ENCODE measurements at regions not wholly inside any gene's neighbourhood (a gene's known extent, or its start where the extent isn't known, plus 50 kb on each side); places are given as distances from the start of the nearest gene placed in this dataset.

GRCh38 chr6:22668717-22669116 lies 99.4 kb downstream of the HDGFL1 start:
- no peak for DNase-seq (ENCODE audit: low read depth in 2 of 2)

GRCh38 chr6:22670605-22671004 lies 101.2 kb downstream of the HDGFL1 start:
- no peak for DNase-seq (ENCODE audit: low read depth in 2 of 2)

- no peak for DNase-seq (ENCODE audit: low read depth in 2 of 2)
Observed at GRCh38 chr6:22673474-22673873, 104.1 kb downstream of the HDGFL1 start.

- DNase-seq (ENCODE audit: low read depth in 2 of 2), result no peak
Observed at GRCh38 chr6:22680950-22681349, 111.6 kb downstream of the HDGFL1 start.

- no peak for DNase-seq (ENCODE audit: low read depth in 2 of 2)
Observed at GRCh38 chr6:22681761-22682160, 112.4 kb downstream of the HDGFL1 start.

GRCh38 chr6:22682979-22683378 lies 113.6 kb downstream of the HDGFL1 start:
- no peak for DNase-seq (ENCODE audit: low read depth in 2 of 2)

- DNase-seq (ENCODE audit: low read depth in 2 of 2), result no peak
Observed at GRCh38 chr6:22690446-22690845, 121.1 kb downstream of the HDGFL1 start.

- DNase-seq (ENCODE audit: low read depth in 2 of 2), result no peak
Observed at GRCh38 chr6:22694092-22694724, 124.8 kb downstream of the HDGFL1 start.

GRCh38 chr6:22696481-22696880 lies 127.1 kb downstream of the HDGFL1 start:
- DNase-seq (ENCODE audit: low read depth in 2 of 2), result no peak

GRCh38 chr6:22697306-22697705 lies 127.9 kb downstream of the HDGFL1 start:
- DNase-seq (ENCODE audit: low read depth in 2 of 2), result no peak

GRCh38 chr6:22699151-22699550 lies 129.8 kb downstream of the HDGFL1 start:
- DNase-seq (ENCODE audit: low read depth in 2 of 2), result no peak

GRCh38 chr6:22706651-22707050 lies 137.3 kb downstream of the HDGFL1 start:
- DNase-seq (ENCODE audit: low read depth in 2 of 2), result no peak

- DNase-seq (ENCODE audit: low read depth in 2 of 2), result no peak
Observed at GRCh38 chr6:22708469-22708868, 139.1 kb downstream of the HDGFL1 start.

- no peak for DNase-seq (ENCODE audit: low read depth in 2 of 2)
Observed at GRCh38 chr6:22709803-22710202, 140.4 kb downstream of the HDGFL1 start.

- DNase-seq (ENCODE audit: low read depth in 2 of 2), result no peak
Observed at GRCh38 chr6:22716721-22717120, 147.4 kb downstream of the HDGFL1 start.

- DNase-seq (ENCODE audit: low read depth in 2 of 2), result no peak
Observed at GRCh38 chr6:22717915-22718314, 148.5 kb downstream of the HDGFL1 start.

GRCh38 chr6:22722913-22723312 lies 153.5 kb downstream of the HDGFL1 start:
- DNase-seq (ENCODE audit: low read depth in 2 of 2), result no peak

- DNase-seq (ENCODE audit: low read depth in 2 of 2), result no peak
Observed at GRCh38 chr6:22726966-22727365, 157.6 kb downstream of the HDGFL1 start.

- DNase-seq (ENCODE audit: low read depth in 2 of 2), result no peak
Observed at GRCh38 chr6:22727710-22728109, 158.3 kb downstream of the HDGFL1 start.

GRCh38 chr6:22732176-22732970 lies 163.0 kb downstream of the HDGFL1 start:
- no peak for DNase-seq (ENCODE audit: low read depth in 2 of 2)

- no peak for DNase-seq (ENCODE audit: low read depth in 2 of 2)
Observed at GRCh38 chr6:22736740-22737139, 167.4 kb downstream of the HDGFL1 start.

GRCh38 chr6:22737331-22737730 lies 168.0 kb downstream of the HDGFL1 start:
- DNase-seq (ENCODE audit: low read depth in 2 of 2), result no peak

- DNase-seq (ENCODE audit: low read depth in 2 of 2), result no peak
Observed at GRCh38 chr6:22738194-22738593, 168.8 kb downstream of the HDGFL1 start.

Measured in stimulated activated CD4-positive, alpha-beta T cell treated with anti-CD3 and anti-CD28 coated beads, Interleukin-4, amount 100 ng/mL, for 48 hours (primary cell).